ENCODE measurements at regions not wholly inside any gene's neighbourhood (a gene's known extent, or its start where the extent isn't known, plus 50 kb on each side); places are given as distances from the start of the nearest gene placed in this dataset.

DNA sequence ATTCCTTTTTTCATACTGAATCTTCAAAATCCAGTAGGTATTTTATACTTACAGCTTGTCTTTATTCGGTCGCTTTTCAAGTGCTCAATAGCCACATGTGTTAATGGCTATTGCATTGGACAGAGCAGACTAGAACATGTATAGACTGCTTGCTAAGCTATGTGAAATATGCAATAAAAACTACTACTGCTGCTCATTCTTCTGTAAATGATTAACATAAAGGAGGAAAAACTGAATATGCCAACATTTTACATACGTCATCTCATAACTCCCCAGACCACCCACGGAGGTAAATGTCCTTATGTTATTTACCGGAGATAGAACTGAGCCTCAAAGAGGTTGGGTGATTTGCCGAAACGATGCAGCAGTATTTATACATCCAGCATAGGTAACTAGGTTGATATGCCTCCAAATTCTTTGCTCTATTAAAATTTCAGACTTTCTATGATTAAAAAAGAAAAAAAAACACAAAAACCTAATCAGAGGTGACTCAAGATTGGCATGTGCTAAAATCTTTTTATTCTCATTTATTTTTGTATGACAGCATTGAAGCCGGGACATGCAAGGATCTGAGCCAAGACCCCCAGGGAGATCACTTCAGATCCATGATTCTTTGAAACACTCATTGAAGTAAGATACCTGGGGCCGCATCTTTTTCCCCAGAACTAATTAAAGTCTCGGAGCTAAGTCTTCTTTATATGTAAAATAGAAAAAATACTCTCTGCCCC, 78.5 kb upstream of the OR5AK2 start:
- Histone ChIP-seq H3K27me3 (replicated peaks in 1 of 2; ENCODE audit: control insufficient read depth in 2 of 2, insufficient read depth in 2 of 2, low read length in 1 of 2) (no peaks in the 10 kb centered on the region), H4K20me1 (ENCODE audit: control insufficient read depth, insufficient read depth) (no peaks in the 10 kb centered on the region), H3K36me3 (ENCODE audit: control insufficient read depth in 2 of 2, insufficient read depth in 2 of 2, low read length in 1 of 2) (no peaks in the 10 kb centered on the region), H3K4me3 (no peak overlapping the region), H3K9ac (ENCODE audit: control insufficient read depth, insufficient read depth, low read length) (no peak overlapping the region), H3K27ac (ENCODE audit: control insufficient read depth, insufficient read depth) (no peak overlapping the region), H3K4me1 (ENCODE audit: control insufficient read depth, insufficient read depth, low read length) (no peaks in the 10 kb centered on the region), H3K4me2 (ENCODE audit: control insufficient read depth, insufficient read depth) (no peak overlapping the region), H2AFZ (ENCODE audit: control insufficient read depth, low read depth, low read length) (no peak overlapping the region), H3K9me3 (replicated peaks; ENCODE audit: control insufficient read depth, insufficient read depth, low read length) (no peaks in the 10 kb centered on the region), H3K79me2 (ENCODE audit: control insufficient read depth, insufficient read depth, low read length) (no peaks in the 10 kb centered on the region)
- ChIA-PET CTCF (no interaction called here), RAD21 (ENCODE audit: unreplicated experiment) (no interaction called here), POLR2A (no interaction called here), SMC1A (ENCODE audit: uncharacterized antibody, unreplicated experiment) (no interaction called here)
- FAIRE-seq (no peak), ATAC-seq (no peak), DNase-seq (ENCODE audit: low read depth, low spot score) (no peak)
- TF ChIP-seq NRF1 (conservative IDR thresholded peaks at IDR 0.05; ENCODE audit: low read depth, low read length) (no peak), MYB (IDR thresholded peaks at IDR 0.05; ENCODE audit: borderline replicate concordance, low read depth, low read length) (no peak), TAF1 (IDR thresholded peaks at IDR 0.05; ENCODE audit: borderline replicate concordance, low read depth, low read length) (no peak)
- intact Hi-C loops (cut with micrococcal nuclease; ENCODE audit: unreplicated experiment), result no loop called here
- no TSS peak for BruUV-seq (replicated peaks)
- in situ Hi-C loops (cut with MboI), result no loop called here
- WGBS (ENCODE audit: insufficient coverage, insufficient replicate concordance, low lambda C conversion rate, missing lambda C conversion rate), result 34% methylated on average over 10 of the region's 10 CpGs

DNA sequence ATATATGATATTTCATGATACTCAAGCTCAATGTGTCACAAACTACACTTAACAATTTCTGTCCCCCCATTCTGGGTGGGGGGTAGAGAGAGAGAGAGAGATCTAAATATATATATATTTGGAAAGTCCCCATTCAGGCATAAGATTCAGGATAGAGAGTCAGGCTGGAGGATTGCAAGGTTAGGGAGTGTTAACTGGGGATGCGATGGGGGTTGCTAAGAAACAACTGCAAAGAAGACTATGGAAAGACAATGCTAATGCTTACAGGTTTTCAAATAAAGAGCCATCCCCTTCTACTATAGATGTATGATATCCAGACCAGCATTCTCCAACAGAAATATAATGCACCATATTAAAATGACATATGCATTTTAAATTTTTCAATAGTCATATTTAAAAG, 79.2 kb upstream of the OR5AK2 start:
- ATAC-seq, result no peak
- ChIA-PET SMC1A (ENCODE audit: uncharacterized antibody, unreplicated experiment) (no interaction called here), RAD21 (ENCODE audit: unreplicated experiment) (no interaction called here), POLR2A (no interaction called here), CTCF (interaction anchor here (1.0 kb wide), 1 partner anchor 369 kb away, joined by 4 read pairs; no protein-coding TSS in a partner anchor)
- Histone ChIP-seq H2AFZ (ENCODE audit: control insufficient read depth, low read depth, low read length) (no peak overlapping the region), H3K4me2 (ENCODE audit: control insufficient read depth, insufficient read depth) (no peak overlapping the region), H3K36me3 (ENCODE audit: control insufficient read depth in 2 of 2, insufficient read depth in 2 of 2, low read length in 1 of 2) (no peaks in the 10 kb centered on the region), H4K20me1 (ENCODE audit: control insufficient read depth, insufficient read depth) (no peaks in the 10 kb centered on the region), H3K79me2 (ENCODE audit: control insufficient read depth, insufficient read depth, low read length) (no peaks in the 10 kb centered on the region), H3K27me3 (replicated peaks in 1 of 2; ENCODE audit: control insufficient read depth in 2 of 2, insufficient read depth in 2 of 2, low read length in 1 of 2) (no peaks in the 10 kb centered on the region), H3K27ac (ENCODE audit: control insufficient read depth, insufficient read depth) (no peak overlapping the region), H3K9ac (ENCODE audit: control insufficient read depth, insufficient read depth, low read length) (no peak overlapping the region), H3K9me3 (replicated peaks; ENCODE audit: control insufficient read depth, insufficient read depth, low read length) (no peaks in the 10 kb centered on the region), H3K4me1 (ENCODE audit: control insufficient read depth, insufficient read depth, low read length) (no peaks in the 10 kb centered on the region), H3K4me3 (no peak overlapping the region)
- in situ Hi-C loops (cut with MboI) (no loop called here), intact Hi-C loops (cut with micrococcal nuclease; ENCODE audit: unreplicated experiment) (no loop called here)
- WGBS (ENCODE audit: insufficient coverage, insufficient replicate concordance, low lambda C conversion rate, missing lambda C conversion rate), result 40% methylated on average over 1 of the region's 1 CpG
- no peak for FAIRE-seq
- DNase-seq (ENCODE audit: low read depth, low spot score), result no peak
- no TSS peak for BruUV-seq (replicated peaks)
- TF ChIP-seq KAT2A (conservative IDR thresholded peaks at IDR 0.05; ENCODE audit: control insufficient read depth, low read depth, low read length) (no peak), CREM (IDR thresholded peaks at IDR 0.05; ENCODE audit: low read depth) (no peak), EZH2 (IDR thresholded peaks at IDR 0.05; ENCODE audit: borderline replicate concordance, control insufficient read depth, low read depth, low read length) (no peak)
- TF ChIP-seq, protein P1, sequence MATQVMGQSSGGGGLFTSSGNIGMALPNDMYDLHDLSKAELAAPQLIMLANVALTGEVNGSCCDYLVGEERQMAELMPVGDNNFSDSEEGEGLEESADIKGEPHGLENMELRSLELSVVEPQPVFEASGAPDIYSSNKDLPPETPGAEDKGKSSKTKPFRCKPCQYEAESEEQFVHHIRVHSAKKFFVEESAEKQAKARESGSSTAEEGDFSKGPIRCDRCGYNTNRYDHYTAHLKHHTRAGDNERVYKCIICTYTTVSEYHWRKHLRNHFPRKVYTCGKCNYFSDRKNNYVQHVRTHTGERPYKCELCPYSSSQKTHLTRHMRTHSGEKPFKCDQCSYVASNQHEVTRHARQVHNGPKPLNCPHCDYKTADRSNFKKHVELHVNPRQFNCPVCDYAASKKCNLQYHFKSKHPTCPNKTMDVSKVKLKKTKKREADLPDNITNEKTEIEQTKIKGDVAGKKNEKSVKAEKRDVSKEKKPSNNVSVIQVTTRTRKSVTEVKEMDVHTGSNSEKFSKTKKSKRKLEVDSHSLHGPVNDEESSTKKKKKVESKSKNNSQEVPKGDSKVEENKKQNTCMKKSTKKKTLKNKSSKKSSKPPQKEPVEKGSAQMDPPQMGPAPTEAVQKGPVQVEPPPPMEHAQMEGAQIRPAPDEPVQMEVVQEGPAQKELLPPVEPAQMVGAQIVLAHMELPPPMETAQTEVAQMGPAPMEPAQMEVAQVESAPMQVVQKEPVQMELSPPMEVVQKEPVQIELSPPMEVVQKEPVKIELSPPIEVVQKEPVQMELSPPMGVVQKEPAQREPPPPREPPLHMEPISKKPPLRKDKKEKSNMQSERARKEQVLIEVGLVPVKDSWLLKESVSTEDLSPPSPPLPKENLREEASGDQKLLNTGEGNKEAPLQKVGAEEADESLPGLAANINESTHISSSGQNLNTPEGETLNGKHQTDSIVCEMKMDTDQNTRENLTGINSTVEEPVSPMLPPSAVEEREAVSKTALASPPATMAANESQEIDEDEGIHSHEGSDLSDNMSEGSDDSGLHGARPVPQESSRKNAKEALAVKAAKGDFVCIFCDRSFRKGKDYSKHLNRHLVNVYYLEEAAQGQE (IDR thresholded peaks at IDR 0.05; ENCODE audit: low read depth, low read length), result no peak
- TF ChIP-seq, protein P2, sequence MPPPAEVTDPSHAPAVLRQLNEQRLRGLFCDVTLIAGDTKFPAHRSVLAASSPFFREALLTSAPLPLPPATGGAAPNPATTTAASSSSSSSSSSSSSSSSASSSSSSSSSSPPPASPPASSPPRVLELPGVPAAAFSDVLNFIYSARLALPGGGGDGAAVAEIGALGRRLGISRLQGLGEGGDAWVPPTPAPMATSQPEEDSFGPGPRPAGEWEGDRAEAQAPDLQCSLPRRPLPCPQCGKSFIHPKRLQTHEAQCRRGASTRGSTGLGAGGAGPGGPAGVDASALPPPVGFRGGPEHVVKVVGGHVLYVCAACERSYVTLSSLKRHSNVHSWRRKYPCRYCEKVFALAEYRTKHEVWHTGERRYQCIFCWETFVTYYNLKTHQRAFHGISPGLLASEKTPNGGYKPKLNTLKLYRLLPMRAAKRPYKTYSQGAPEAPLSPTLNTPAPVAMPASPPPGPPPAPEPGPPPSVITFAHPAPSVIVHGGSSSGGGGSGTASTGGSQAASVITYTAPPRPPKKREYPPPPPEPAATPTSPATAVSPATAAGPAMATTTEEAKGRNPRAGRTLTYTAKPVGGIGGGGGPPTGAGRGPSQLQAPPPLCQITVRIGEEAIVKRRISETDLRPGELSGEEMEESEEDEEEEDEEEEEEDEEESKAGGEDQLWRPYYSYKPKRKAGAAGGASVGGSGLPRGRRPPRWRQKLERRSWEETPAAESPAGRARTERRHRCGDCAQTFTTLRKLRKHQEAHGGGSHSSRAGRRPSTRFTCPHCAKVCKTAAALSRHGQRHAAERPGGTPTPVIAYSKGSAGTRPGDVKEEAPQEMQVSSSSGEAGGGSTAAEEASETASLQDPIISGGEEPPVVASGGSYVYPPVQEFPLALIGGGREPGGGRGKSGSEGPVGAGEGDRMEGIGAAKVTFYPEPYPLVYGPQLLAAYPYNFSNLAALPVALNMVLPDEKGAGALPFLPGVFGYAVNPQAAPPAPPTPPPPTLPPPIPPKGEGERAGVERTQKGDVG (CRISPR knock-in tag; IDR thresholded peaks at IDR 0.05), result no peak

All from GM12878 (cell line).